HUDEP-2 (cell line): ENCODE measurements at regions not wholly inside any gene's neighbourhood (a gene's known extent, or its start where the extent isn't known, plus 50 kb on each side); places are given as distances from the start of the nearest gene placed in this dataset.

Experiments
- DNase-seq, 76 experiments: peaks; one replicate each; lab custom pipeline; 2025; ENCODE audit not compliant: unreplicated experiment in 76 of 76; lab: John Stamatoyannopoulos, UW

GRCh38 chr7:113715981-113716856 lies 202.6 kb downstream of the PPP1R3A start:
- no peak for DNase-seq

- DNase-seq: no peak
Observed at GRCh38 chr7:113715262-113715661, 203.5 kb downstream of the PPP1R3A start.

- peak in 43 of 76 experiments; percentile 1 to 76 (median 39) for DNase-seq
Observed at GRCh38 chr7:113710310-113711096, 208.3 kb downstream of the PPP1R3A start.

GRCh38 chr7:113705439-113705838 lies 213.4 kb downstream of the PPP1R3A start:
- DNase-seq: no peak

DNA sequence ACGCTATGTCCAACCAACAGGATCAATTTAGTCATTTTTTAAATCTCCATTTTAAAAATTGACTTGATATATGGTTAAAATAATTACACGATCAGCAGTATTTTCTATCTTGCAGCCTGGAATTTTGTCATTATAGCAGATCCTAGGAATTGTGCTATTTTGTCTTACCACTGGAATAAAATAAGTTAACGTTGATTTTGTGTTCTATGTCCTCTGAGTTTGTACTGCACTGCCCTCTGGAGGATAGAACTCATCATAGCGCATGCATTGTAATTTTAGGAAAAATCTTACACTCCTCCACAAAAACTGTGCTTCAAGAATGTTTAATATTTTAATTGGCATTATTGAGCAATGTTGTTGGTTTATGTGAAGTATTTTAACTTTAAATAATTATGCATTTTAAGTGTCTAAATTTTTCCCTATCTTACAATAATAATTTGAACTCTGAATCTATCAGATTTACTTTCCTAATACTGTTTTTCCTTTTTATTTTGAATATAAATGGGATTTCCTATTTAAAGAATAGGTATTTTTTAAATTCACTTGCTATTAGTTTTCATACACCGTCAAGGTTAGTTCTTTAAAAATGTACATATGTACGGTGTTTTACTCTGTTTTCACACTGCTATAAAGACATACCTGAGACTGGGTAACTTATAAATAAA lies 220.1 kb downstream of the PPP1R3A start:
- DNase-seq: peak in 5 of 76 experiments; percentile 3 to 7 (median 5)

- no peak for DNase-seq
Observed at GRCh38 chr7:113694149-113694548, 224.7 kb downstream of the PPP1R3A start.

GRCh38 chr7:113684165-113684564 lies 234.6 kb downstream of the PPP1R3A start:
- DNase-seq: no peak

DNA sequence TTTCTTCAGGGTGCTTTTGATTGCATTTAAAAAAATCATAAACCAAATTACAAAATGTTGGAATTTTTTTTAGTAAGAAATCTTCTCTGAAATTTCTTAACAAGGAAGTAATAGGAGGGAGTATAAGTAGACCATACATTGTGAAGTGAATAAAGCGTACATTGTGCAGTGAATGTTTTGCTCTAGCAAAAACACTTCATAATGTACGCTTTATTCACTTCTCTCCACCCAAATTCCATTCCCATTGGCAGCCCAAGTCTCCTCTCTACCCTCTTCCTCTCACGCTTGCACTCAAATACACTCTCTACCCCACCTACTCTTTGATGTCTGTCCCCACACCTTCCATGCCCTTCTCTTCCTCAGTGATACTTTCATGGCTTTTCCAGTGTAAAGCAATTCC lies 241.0 kb downstream of the PPP1R3A start:
- DNase-seq: no peak

DNA sequence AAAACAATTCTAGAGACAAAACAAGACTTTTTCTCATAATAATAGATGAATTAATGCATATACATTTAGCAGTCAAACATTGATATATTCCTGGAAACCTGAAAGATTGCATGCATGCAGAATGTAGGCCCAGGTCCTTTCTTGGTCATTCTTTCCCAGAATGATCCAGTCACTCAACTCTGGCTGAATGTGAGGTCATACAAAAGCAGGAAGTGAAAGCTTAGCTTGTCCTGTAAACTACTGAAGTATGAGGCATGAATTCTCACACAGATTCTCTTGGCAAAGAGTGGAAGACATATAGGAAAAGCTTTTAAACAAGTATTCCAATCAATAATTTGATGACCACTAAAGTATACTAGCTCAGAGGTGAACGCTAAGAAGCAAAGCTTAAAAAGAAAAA lies 253.9 kb downstream of the PPP1R3A start:
- DNase-seq: no peak

GRCh38 chr7:113659416-113659815 lies 259.4 kb downstream of the PPP1R3A start:
- no peak for DNase-seq

GRCh38 chr7:113657603-113658002 lies 261.2 kb downstream of the PPP1R3A start:
- no peak for DNase-seq

DNA sequence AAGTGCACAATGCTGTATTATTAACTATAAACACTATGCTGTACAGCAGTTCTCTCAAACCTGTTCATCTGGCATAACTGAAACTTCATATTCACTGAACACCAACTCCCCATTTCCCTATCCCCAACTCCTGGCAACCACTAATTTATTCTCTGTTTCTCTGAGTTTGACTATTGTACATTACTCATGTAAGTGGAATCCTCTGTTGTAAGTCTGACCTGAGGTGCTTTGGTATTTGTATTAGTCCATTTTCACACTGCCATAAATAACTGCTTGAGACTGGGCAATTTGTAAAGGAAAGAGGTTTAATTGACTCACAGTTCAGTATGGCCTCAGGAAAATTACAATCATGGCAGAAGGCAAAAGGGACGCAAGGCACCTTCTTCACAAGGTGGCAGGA lies 266.3 kb downstream of the PPP1R3A start:
- DNase-seq: no peak

GRCh38 chr7:113649556-113649955 lies 269.3 kb downstream of the PPP1R3A start:
- DNase-seq: no peak

DNA sequence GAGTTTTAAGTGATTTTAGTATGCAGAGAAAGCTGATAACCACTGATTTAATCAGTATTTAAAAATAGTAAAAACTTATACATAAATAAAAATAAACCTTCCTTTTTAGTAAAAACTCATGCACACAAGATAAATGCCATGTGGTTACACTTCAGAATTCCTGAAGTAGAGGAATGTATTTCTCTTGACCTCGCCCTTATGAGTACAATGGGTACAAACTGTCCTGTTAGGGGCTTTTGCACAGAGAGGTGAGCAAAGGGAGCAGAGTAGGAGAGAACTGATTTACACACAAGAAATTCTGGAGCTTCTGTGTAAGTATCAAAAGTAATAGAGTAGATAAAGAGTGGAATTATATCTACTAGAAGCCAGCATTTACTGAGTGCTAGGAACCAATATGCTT lies 279.6 kb downstream of the PPP1R3A start:
- no peak for DNase-seq

DNA sequence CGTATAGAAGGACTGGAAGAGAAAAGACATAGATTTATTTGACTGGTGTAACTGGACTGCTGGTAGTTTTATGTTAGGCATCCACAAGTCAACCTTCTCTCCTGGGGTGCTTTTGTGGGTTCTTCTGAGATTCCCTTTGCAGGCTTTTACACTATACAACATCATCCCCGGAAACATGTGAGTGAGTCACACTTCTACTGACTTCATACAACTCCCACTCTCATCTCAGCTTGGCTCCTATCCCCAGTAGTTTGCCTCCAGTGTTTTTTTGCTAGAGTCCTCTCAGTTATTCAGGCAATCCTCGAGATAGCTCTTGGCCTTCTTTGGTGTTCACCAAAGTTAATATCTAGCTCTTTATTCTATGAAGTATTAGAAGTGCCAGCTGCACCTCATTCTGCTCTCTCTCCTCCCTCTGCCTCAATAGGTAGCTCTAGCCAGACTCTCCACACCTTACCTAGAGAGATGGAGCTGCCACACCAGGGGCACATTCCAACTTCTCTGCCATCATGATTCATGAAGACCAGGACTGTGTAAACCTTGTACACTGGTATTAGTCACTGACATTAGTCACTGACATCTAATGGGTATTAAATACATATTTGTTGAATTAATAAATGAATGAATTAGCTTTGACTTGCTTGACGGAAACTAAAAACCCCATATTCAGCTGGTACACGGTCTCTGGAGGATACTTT lies 281.9 kb downstream of the PPP1R3A start:
- no peak for DNase-seq

DNA sequence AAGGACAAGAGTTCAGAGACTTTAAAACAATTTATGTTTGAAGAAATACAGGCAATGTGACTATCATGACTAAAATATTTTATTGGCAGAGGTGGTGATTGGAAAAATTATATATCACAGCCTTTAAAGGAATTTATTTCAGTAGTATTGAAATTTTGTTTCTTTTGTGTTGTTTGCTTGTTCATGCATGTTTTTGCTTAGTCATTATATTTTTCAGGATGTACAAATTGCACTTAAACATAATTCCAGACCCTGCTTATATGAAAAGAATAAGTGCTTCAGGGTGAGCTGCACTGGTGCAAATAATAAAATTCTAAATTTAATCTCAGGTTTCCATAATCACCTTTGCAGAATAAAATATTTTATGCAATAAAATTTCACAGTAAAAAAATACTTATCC lies 283.3 kb downstream of the PPP1R3A start:
- no peak for DNase-seq

DNA sequence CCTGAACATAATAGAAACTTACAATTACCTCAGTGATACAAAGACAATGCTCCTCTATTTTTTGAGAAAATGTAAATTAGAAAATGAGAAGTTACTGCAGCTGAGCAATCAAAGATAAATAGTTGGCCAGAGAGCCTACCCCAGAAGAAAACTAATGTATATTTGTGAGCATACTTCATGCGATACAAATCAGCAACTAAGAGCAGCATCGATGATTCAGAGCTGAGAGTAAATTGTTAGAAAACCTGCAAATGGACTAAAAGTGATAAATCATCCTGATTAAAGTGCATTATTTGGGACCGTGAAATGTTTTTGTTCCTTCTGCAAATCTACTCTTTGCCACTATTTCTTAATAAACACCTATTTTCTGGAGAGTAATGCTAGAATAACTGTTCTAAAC lies 285.7 kb downstream of the PPP1R3A start:
- no peak for DNase-seq

DNA sequence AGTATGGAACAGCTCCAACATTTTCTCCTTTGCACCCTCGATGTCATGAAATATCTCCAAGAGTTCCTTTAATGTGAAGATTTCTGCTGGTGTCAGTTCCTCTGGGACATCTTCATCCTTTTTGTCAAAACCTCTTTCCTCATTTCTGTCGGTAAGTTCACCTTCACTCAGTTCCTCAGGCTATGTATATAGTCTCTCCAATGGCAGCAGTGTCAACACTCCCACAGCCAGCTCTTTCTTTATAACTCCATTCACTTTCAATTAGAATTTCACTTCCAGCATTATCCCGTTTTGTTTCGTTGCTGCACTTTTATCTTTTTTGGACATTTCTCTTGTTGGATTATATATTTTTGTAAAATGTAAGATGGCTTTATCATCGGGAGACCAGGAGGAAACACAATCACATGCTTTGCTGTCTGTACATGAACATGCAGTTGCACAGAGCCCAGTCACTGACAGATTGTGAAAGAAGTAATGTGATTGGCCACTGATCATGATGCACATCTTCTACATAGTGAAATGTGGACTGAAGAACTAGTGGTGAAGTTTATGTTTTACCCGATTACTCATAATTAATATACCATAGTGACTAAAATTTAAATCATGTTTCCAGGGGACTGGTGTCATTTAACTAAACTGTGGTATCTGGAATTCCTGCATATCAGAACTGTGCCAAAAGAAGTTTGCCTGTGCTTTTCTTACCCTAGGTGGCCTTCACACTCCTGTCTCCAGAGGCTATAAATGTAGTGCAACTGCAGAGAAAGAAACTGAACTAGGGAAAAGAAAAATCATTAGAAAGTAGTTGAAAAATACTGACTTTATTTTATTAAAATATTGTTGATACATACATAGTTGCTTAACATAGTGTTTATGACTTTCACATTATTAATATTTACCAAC lies 289.6 kb downstream of the PPP1R3A start:
- DNase-seq: peak in 2 of 76 experiments; percentile 1 to 2

GRCh38 chr7:113625494-113626102 lies 293.2 kb downstream of the PPP1R3A start:
- DNase-seq: no peak
